Activated naive CD8-positive, alpha-beta T cell treated with anti-CD3 and anti-CD28 coated beads, Interleukin-2, amount 50 U/mL, for 16 hours (primary cell): ENCODE measurements at regions not wholly inside any gene's neighbourhood (a gene's known extent, or its start where the extent isn't known, plus 50 kb on each side); places are given as distances from the start of the nearest gene placed in this dataset.

Experiments
- DNase-seq: peaks from one replicate; pipeline ENCODE4 v3.0.0-alpha.2; 2020; ENCODE audit warnings: low read depth, low spot score

- no peak for DNase-seq
Observed at GRCh38 chr4:129863206-129863605, 767.3 kb downstream of the C4orf33 start.

- no peak for DNase-seq
Observed at GRCh38 chr4:129883996-129884395, 788.0 kb downstream of the C4orf33 start.

GRCh38 chr4:129897111-129897510, 801.2 kb downstream of the C4orf33 start:
- DNase-seq, result no peak

GRCh38 chr4:129899849-129900248, 803.9 kb downstream of the C4orf33 start:
- DNase-seq, result no peak

GRCh38 chr4:129900430-129900953, 804.5 kb downstream of the C4orf33 start:
- DNase-seq, result no peak

- no peak for DNase-seq
Observed at GRCh38 chr4:129901205-129901604, 805.3 kb downstream of the C4orf33 start.

GRCh38 chr4:129903861-129904260, 807.9 kb downstream of the C4orf33 start:
- DNase-seq, result no peak

- DNase-seq, result no peak
Observed at GRCh38 chr4:129905256-129905655, 809.3 kb downstream of the C4orf33 start.

GRCh38 chr4:129908117-129908516, 812.2 kb downstream of the C4orf33 start:
- no peak for DNase-seq

GRCh38 chr4:129916991-129917390, 821.0 kb downstream of the C4orf33 start:
- no peak for DNase-seq

GRCh38 chr4:129917651-129918050, 821.7 kb downstream of the C4orf33 start:
- no peak for DNase-seq

- DNase-seq, result no peak
Observed at GRCh38 chr4:129926936-129927335, 831.0 kb downstream of the C4orf33 start.

- DNase-seq, result no peak
Observed at GRCh38 chr4:129929052-129929451, 833.1 kb downstream of the C4orf33 start.

- no peak for DNase-seq
Observed at GRCh38 chr4:129929984-129930383, 834.0 kb downstream of the C4orf33 start.

GRCh38 chr4:129950217-129950616, 854.3 kb downstream of the C4orf33 start:
- no peak for DNase-seq

- DNase-seq, result no peak
Observed at GRCh38 chr4:129966175-129966574, 870.2 kb downstream of the C4orf33 start.

GRCh38 chr4:129968366-129968765, 872.4 kb downstream of the C4orf33 start:
- DNase-seq, result no peak

GRCh38 chr4:129968778-129969177, 872.8 kb downstream of the C4orf33 start:
- no peak for DNase-seq

GRCh38 chr4:129970801-129971200, 874.8 kb downstream of the C4orf33 start:
- DNase-seq, result no peak

- no peak for DNase-seq
Observed at GRCh38 chr4:129971419-129971818, 875.5 kb downstream of the C4orf33 start.

GRCh38 chr4:129972257-129972656, 876.3 kb downstream of the C4orf33 start:
- no peak for DNase-seq

GRCh38 chr4:129974730-129975129, 878.8 kb downstream of the C4orf33 start:
- DNase-seq, result no peak

GRCh38 chr4:129978315-129978714, 882.4 kb downstream of the C4orf33 start:
- DNase-seq, result no peak

GRCh38 chr4:129988957-129989356, 893.0 kb downstream of the C4orf33 start:
- DNase-seq, result no peak
